OCI-LY1 (cell line): ENCODE measurements at regions not wholly inside any gene's neighbourhood (a gene's known extent, or its start where the extent isn't known, plus 50 kb on each side); places are given as distances from the start of the nearest gene placed in this dataset.

Experiments used
- CTCF ChIP-seq: fragments of 200-600 bp; sonication (generic), shearing (Covaris generic); IDR thresholded peaks from 2 replicates; pipeline ENCODE4 v1.5.1; 2017; ENCODE audit warnings: mild to moderate bottlenecking, antibody characterized with exemption, low read length, moderate library complexity, mixed read lengths
- EZH2 ChIP-seq: fragments of 200-600 bp; sonication (generic), shearing (Covaris generic); IDR thresholded peaks from 2 replicates; pipeline ENCODE4 v1.8.0; 2017; ENCODE audit warnings: borderline replicate concordance, mixed run types, mild to moderate bottlenecking, antibody characterized with exemption, low read length, moderate library complexity, mixed read lengths

- TF ChIP-seq CTCF = no peak
- no peak for TF ChIP-seq EZH2
These were observed 1000.3 kb upstream of the RAG2 start for GRCh38 chr11:37598381-37598780.
